ELR (cell line): ENCODE measurements at regions not wholly inside any gene's neighbourhood (a gene's known extent, or its start where the extent isn't known, plus 50 kb on each side); places are given as distances from the start of the nearest gene placed in this dataset.
"Not testable (repeated sequence)": the region's sequence is repeated elsewhere in the genome, so short reads cannot be mapped to it uniquely, and the experiment has no call there.

Experiments
- DNase-seq: peaks from one replicate; pipeline ENCODE4 v3.0.0-alpha.2; 2015; ENCODE audit warnings: low read depth

- DNase-seq: no peak
Measured at GRCh38 chr1:165147799-165148198, 208.7 kb downstream of the LMX1A start.

- DNase-seq: peak; percentile 53
Measured at GRCh38 chr1:165144757-165145397, 211.6 kb downstream of the LMX1A start.

GRCh38 chr1:165143437-165144065 lies 213.0 kb downstream of the LMX1A start:
- peak; percentile 11 for DNase-seq

GRCh38 chr1:165138960-165139359 lies 217.6 kb downstream of the LMX1A start:
- DNase-seq: no peak

GRCh38 chr1:165137551-165138316 lies 218.8 kb downstream of the LMX1A start:
- no peak for DNase-seq

- DNase-seq: no peak
Measured at GRCh38 chr1:165134431-165134830, 222.1 kb downstream of the LMX1A start.

GRCh38 chr1:165129568-165130164 lies 226.8 kb downstream of the LMX1A start:
- peak; percentile 54 for DNase-seq

GRCh38 chr1:165124772-165125171 lies 231.7 kb downstream of the LMX1A start:
- no peak for DNase-seq

GRCh38 chr1:165119086-165119485 lies 237.4 kb downstream of the LMX1A start:
- DNase-seq: no peak

GRCh38 chr1:165117482-165117881 lies 239.0 kb downstream of the LMX1A start:
- DNase-seq: no peak

- peak; percentile 84 for DNase-seq
Measured at GRCh38 chr1:165116732-165117131, 239.8 kb downstream of the LMX1A start.

GRCh38 chr1:165116171-165116570 lies 240.3 kb downstream of the LMX1A start:
- DNase-seq: no peak

GRCh38 chr1:165114889-165115285 lies 241.6 kb downstream of the LMX1A start:
- no peak for DNase-seq

GRCh38 chr1:165114022-165114888 lies 242.3 kb downstream of the LMX1A start:
- DNase-seq: peak; percentile 67

GRCh38 chr1:165112260-165112659 lies 244.3 kb downstream of the LMX1A start:
- DNase-seq: no peak

GRCh38 chr1:165109013-165109412 lies 247.5 kb downstream of the LMX1A start:
- DNase-seq: no peak

- not testable (repeated sequence) for DNase-seq
Measured at GRCh38 chr1:165092542-165093162, 263.9 kb downstream of the LMX1A start.

- no peak for DNase-seq
Measured at GRCh38 chr1:165080253-165080896, 276.1 kb downstream of the LMX1A start.

GRCh38 chr1:165078391-165078790 lies 278.1 kb downstream of the LMX1A start:
- no peak for DNase-seq

- peak; percentile 35 for DNase-seq
Measured at GRCh38 chr1:165075725-165076370, 280.7 kb downstream of the LMX1A start.
